HG03108 (cell line): ENCODE measurements at regions not wholly inside any gene's neighbourhood (a gene's known extent, or its start where the extent isn't known, plus 50 kb on each side); places are given as distances from the start of the nearest gene placed in this dataset.
A peak's percentile ranks its signal among the peaks of the same experiment; 100 is the strongest.

ENCODE experiments used
- ATAC-seq: cut with Tn5 transposase; IDR thresholded peaks from one replicate; pipeline ENCODE4 v1.9.1; 2021; ENCODE audit warnings: moderate library complexity; ENCODE audit not compliant: unreplicated experiment

GRCh38 chr7:10798044-10798443 lies 175.6 kb upstream of the PHF14 start:
- no peak for ATAC-seq

- ATAC-seq = no peak
Observed at GRCh38 chr7:10799475-10799874, 174.2 kb upstream of the PHF14 start.

GRCh38 chr7:10802011-10802410 lies 171.7 kb upstream of the PHF14 start:
- no peak for ATAC-seq

GRCh38 chr7:10802526-10802925 lies 171.1 kb upstream of the PHF14 start:
- ATAC-seq = no peak

- ATAC-seq = no peak
Observed at GRCh38 chr7:10803720-10804119, 170.0 kb upstream of the PHF14 start.

- no peak for ATAC-seq
Observed at GRCh38 chr7:10804770-10805169, 168.9 kb upstream of the PHF14 start.

GRCh38 chr7:10815546-10815945 lies 158.1 kb upstream of the PHF14 start:
- no peak for ATAC-seq

GRCh38 chr7:10821156-10821555 lies 152.5 kb upstream of the PHF14 start:
- ATAC-seq = no peak

- no peak for ATAC-seq
Observed at GRCh38 chr7:10824154-10824553, 149.5 kb upstream of the PHF14 start.

GRCh38 chr7:10838228-10838627 lies 135.4 kb upstream of the PHF14 start:
- ATAC-seq = no peak

GRCh38 chr7:10845225-10845624 lies 128.4 kb upstream of the PHF14 start:
- no peak for ATAC-seq

GRCh38 chr7:10855583-10855982 lies 118.1 kb upstream of the PHF14 start:
- no peak for ATAC-seq

GRCh38 chr7:10860516-10860915 lies 113.2 kb upstream of the PHF14 start:
- no peak for ATAC-seq

- ATAC-seq = no peak
Observed at GRCh38 chr7:10863476-10863875, 110.2 kb upstream of the PHF14 start.

- ATAC-seq = no peak
Observed at GRCh38 chr7:10874666-10875065, 99.0 kb upstream of the PHF14 start.

GRCh38 chr7:10875080-10875479 lies 98.6 kb upstream of the PHF14 start:
- ATAC-seq = no peak

GRCh38 chr7:10888861-10889260 lies 84.8 kb upstream of the PHF14 start:
- ATAC-seq = no peak

- peak; percentile 84 for ATAC-seq
Observed at GRCh38 chr7:10889266-10889898, 84.3 kb upstream of the PHF14 start.

GRCh38 chr7:10908600-10908999 lies 65.1 kb upstream of the PHF14 start:
- no peak for ATAC-seq

- no peak for ATAC-seq
Observed at GRCh38 chr7:10910447-10910846, 63.2 kb upstream of the PHF14 start.

- ATAC-seq = no peak
Observed at GRCh38 chr7:10912077-10912476, 61.6 kb upstream of the PHF14 start.

GRCh38 chr7:10913457-10913856 lies 60.2 kb upstream of the PHF14 start:
- no peak for ATAC-seq

GRCh38 chr7:10918093-10918590 lies 55.5 kb upstream of the PHF14 start:
- no peak for ATAC-seq
